ENCODE measurements at regions not wholly inside any gene's neighbourhood (a gene's known extent, or its start where the extent isn't known, plus 50 kb on each side); places are given as distances from the start of the nearest gene placed in this dataset.

DNA sequence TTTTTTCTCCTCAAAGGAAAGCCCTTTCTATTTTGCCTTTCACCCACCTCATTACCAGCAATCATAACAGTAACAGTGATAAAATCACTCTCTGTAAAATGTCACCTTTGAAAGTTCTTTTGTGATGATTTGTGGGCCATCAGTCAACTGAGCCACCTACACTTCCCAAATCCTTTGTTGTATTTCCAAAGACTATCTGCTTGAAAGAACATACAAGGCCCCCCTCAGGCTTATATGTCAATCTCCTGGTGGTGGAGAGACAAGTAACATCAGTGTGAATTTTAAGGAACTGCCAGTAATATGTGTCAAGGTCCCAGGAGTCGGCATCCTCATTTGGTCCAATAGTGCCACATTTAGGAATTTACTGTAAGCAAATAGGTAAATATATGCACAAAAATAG is 161.1 kb upstream of the EOMES start:
- TF ChIP-seq, protein P1, sequence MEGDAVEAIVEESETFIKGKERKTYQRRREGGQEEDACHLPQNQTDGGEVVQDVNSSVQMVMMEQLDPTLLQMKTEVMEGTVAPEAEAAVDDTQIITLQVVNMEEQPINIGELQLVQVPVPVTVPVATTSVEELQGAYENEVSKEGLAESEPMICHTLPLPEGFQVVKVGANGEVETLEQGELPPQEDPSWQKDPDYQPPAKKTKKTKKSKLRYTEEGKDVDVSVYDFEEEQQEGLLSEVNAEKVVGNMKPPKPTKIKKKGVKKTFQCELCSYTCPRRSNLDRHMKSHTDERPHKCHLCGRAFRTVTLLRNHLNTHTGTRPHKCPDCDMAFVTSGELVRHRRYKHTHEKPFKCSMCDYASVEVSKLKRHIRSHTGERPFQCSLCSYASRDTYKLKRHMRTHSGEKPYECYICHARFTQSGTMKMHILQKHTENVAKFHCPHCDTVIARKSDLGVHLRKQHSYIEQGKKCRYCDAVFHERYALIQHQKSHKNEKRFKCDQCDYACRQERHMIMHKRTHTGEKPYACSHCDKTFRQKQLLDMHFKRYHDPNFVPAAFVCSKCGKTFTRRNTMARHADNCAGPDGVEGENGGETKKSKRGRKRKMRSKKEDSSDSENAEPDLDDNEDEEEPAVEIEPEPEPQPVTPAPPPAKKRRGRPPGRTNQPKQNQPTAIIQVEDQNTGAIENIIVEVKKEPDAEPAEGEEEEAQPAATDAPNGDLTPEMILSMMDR (IDR thresholded peaks at IDR 0.05; ENCODE audit: low read depth, low read length, poor library complexity, severe bottlenecking): no peak
- no peak for TF ChIP-seq EZH2phosphoT487 (IDR thresholded peaks at IDR 0.05; ENCODE audit: borderline replicate concordance, low read length)

DNA sequence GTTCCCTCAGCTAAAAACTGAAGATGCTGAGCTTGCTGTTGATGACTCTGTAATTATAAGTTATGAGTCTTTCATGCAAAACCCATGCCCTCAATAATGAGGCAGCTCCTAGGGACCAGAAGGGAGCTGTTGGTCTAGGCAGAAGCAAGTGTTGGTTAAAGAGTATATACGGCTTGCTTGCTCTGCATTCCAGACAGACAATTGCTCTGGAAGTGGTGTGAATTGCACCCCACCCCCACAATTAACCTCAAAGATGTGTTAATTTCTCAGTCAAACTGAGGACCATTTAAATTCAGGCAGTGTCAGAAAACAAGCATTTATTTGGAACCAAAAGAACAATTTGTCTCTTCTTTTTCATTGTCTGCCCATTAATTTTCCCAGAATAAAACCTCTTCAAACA is 163.5 kb upstream of the EOMES start:
- no peaks in the 10 kb centered on the region for H3K9me3 ChIP-seq (ENCODE audit: control insufficient read depth, insufficient read depth, low read length)
- H3K9me2 ChIP-seq (replicated peaks; ENCODE audit: control insufficient read depth, low read length): no peaks in the 10 kb centered on the region
- peaks cover 6% of the 10 kb centered on the region for H3K4me1 ChIP-seq (ENCODE audit: control insufficient read depth, low read length)
- no peaks in the 10 kb centered on the region for H3K27me3 ChIP-seq (ENCODE audit: control insufficient read depth, low read length)
- no peaks in the 10 kb centered on the region for H3K36me3 ChIP-seq (ENCODE audit: control insufficient read depth, low read length)
- no peak overlapping the region for H3K27ac ChIP-seq (ENCODE audit: low read depth, low read length)
- TF ChIP-seq, protein P1 (IDR thresholded peaks at IDR 0.05; ENCODE audit: low read depth, low read length, poor library complexity, severe bottlenecking): no peak
- TF ChIP-seq EZH2phosphoT487 (IDR thresholded peaks at IDR 0.05; ENCODE audit: borderline replicate concordance, low read length): no peak
- H3K79me2 ChIP-seq (ENCODE audit: control insufficient read depth, low read length): no peaks in the 10 kb centered on the region
- no peaks in the 10 kb centered on the region for H3F3A ChIP-seq (ENCODE audit: control insufficient read depth, insufficient read depth)
- no peak overlapping the region for H3K4me2 ChIP-seq (ENCODE audit: low read length)
- H3K4me3 ChIP-seq (ENCODE audit: low read length): no peak overlapping the region
- no peaks in the 10 kb centered on the region for H4K20me1 ChIP-seq (ENCODE audit: control insufficient read depth, insufficient read depth, low read depth, low read length)

More for the DNA sequence above, 161.1 kb upstream of the EOMES start:
- H3K4me3 ChIP-seq (ENCODE audit: low read length): no peak overlapping the region
- no peaks in the 10 kb centered on the region for H3K36me3 ChIP-seq (ENCODE audit: control insufficient read depth, low read length)
- H3K4me2 ChIP-seq (ENCODE audit: low read length): no peak overlapping the region
- no peaks in the 10 kb centered on the region for H4K20me1 ChIP-seq (ENCODE audit: control insufficient read depth, insufficient read depth, low read depth, low read length)
- peaks cover 6% of the 10 kb centered on the region for H3K4me1 ChIP-seq (ENCODE audit: control insufficient read depth, low read length)
- H3K27me3 ChIP-seq (ENCODE audit: control insufficient read depth, low read length): no peaks in the 10 kb centered on the region; the same call in 1 of the 2 replicates
- H3K79me2 ChIP-seq (ENCODE audit: control insufficient read depth, low read length): no peaks in the 10 kb centered on the region
- H3K9me2 ChIP-seq (replicated peaks; ENCODE audit: control insufficient read depth, low read length): no peaks in the 10 kb centered on the region
- H3F3A ChIP-seq (ENCODE audit: control insufficient read depth, insufficient read depth): no peaks in the 10 kb centered on the region
- no peak overlapping the region for H3K27ac ChIP-seq (ENCODE audit: low read depth, low read length)
- no peaks in the 10 kb centered on the region for H3K9me3 ChIP-seq (ENCODE audit: control insufficient read depth, insufficient read depth, low read length)

DNA sequence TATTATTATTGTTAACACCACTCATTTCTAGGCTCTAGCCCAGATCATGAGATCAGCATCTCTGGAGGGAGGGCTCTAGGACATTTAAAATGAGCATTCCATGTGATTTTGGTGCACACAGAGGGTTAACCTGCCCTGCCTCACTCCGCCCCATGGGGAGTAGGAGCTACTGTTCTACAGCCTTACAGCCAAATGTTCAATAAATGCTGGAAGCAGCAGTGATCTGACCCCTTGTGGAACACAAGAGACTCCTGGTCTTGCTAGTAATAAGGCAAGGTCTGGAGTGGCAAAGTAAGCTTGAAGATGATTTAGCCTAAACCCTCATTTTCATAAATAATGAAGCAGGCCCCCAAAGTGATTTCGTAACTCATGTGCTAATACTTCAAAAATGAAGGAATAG is 166.4 kb upstream of the EOMES start:
- TF ChIP-seq, protein P1 (IDR thresholded peaks at IDR 0.05; ENCODE audit: low read depth, low read length, poor library complexity, severe bottlenecking): no peak
- TF ChIP-seq EZH2phosphoT487 (IDR thresholded peaks at IDR 0.05; ENCODE audit: borderline replicate concordance, low read length): no peak

More for the DNA sequence above, 166.4 kb upstream of the EOMES start:
- Histone ChIP-seq H3F3A (ENCODE audit: control insufficient read depth, insufficient read depth) (no peaks in the 10 kb centered on the region), H3K4me1 (ENCODE audit: control insufficient read depth, low read length) (no peaks in the 10 kb centered on the region), H3K4me3 (ENCODE audit: low read length) (no peak overlapping the region), H3K79me2 (ENCODE audit: control insufficient read depth, low read length) (no peaks in the 10 kb centered on the region), H3K36me3 (ENCODE audit: control insufficient read depth, low read length) (no peaks in the 10 kb centered on the region), H3K4me2 (ENCODE audit: low read length) (no peak overlapping the region), H3K27me3 (ENCODE audit: control insufficient read depth, low read length) (no peaks in the 10 kb centered on the region), H4K20me1 (ENCODE audit: control insufficient read depth, insufficient read depth, low read depth, low read length) (no peaks in the 10 kb centered on the region), H3K9me3 (ENCODE audit: control insufficient read depth, insufficient read depth, low read length) (no peaks in the 10 kb centered on the region), H3K27ac (ENCODE audit: low read depth, low read length) (no peak overlapping the region), H3K9me2 (replicated peaks; ENCODE audit: control insufficient read depth, low read length) (no peaks in the 10 kb centered on the region)

Measured in DOHH2 (cell line).